ENCODE measurements at regions not wholly inside any gene's neighbourhood (a gene's known extent, or its start where the extent isn't known, plus 50 kb on each side); places are given as distances from the start of the nearest gene placed in this dataset.

DNA sequence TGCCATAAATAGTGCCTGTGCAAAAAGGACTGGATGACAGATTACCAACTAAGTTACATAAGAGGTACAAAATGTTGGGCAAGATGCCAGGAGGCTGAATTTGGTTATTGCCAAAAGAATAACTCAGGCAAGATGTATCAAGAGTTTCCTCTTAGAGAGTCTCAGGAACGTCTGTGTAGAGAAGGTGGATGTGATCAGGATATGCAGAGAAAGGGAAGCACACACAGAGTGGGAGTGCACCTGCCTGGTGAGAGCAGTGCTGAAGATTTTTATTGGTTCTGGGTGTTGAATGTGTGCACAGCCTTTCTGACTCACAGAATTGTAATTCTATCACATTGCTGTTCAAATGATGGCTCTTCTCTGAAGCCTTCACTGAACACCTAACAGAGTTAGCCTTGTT lies 156.8 kb upstream of the HS3ST1 start:
- peaks cover 30% of the 10 kb centered on the region for H3K9me3 Mint-ChIP-seq
- DNase-seq (ENCODE audit: low spot score) (no peak), ATAC-seq (no peak)
- Histone ChIP-seq H3K4me1 (ENCODE audit: insufficient read depth) (no peaks in the 10 kb centered on the region), H3F3A (replicated peaks; ENCODE audit: low read depth) (no peaks in the 10 kb centered on the region), H2AFZ (no peak overlapping the region), H3K27me3 (ENCODE audit: insufficient read depth) (no peaks in the 10 kb centered on the region), H3K79me2 (replicated peaks; ENCODE audit: insufficient read depth) (no peaks in the 10 kb centered on the region), H3K27ac (ENCODE audit: low read depth) (no peak overlapping the region), H3K4me2 (no peak overlapping the region), H4K20me1 (replicated peaks; ENCODE audit: insufficient read depth) (no peaks in the 10 kb centered on the region), H3K9me2 (ENCODE audit: insufficient read depth) (peaks cover 8% of the 10 kb centered on the region), H3K4me3 (no peak overlapping the region), H3K36me3 (ENCODE audit: insufficient read depth) (no peaks in the 10 kb centered on the region)
- no peak overlapping the region for H3K4me3 Mint-ChIP-seq
- H3K36me3 Mint-ChIP-seq (ENCODE audit: low read depth): peaks cover 13% of the 10 kb centered on the region; the same call in 2 of the 3 replicates
- H3K4me1 Mint-ChIP-seq: 0 out of 3 replicates have a peak, but pooled peaks cover 3% of the 10 kb centered on the region
- no peak overlapping the region for H3K27ac Mint-ChIP-seq
- TF ChIP-seq ZNF331 (CRISPR knock-in tag; IDR thresholded peaks at IDR 0.05; ENCODE audit: low read depth): no peak
- TF ChIP-seq JUNB (IDR thresholded peaks at IDR 0.05; ENCODE audit: unreplicated experiment): no peak
- no peak for TF ChIP-seq STAT1 (IDR thresholded peaks at IDR 0.05; ENCODE audit: unreplicated experiment)
- no peak for TF ChIP-seq ZNF114 (CRISPR knock-in tag; IDR thresholded peaks at IDR 0.05)
- TF ChIP-seq EZH2 (IDR thresholded peaks at IDR 0.05; ENCODE audit: low read depth, unreplicated experiment): no peak
- TF ChIP-seq, protein P1, sequence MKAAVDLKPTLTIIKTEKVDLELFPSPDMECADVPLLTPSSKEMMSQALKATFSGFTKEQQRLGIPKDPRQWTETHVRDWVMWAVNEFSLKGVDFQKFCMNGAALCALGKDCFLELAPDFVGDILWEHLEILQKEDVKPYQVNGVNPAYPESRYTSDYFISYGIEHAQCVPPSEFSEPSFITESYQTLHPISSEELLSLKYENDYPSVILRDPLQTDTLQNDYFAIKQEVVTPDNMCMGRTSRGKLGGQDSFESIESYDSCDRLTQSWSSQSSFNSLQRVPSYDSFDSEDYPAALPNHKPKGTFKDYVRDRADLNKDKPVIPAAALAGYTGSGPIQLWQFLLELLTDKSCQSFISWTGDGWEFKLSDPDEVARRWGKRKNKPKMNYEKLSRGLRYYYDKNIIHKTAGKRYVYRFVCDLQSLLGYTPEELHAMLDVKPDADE (IDR thresholded peaks at IDR 0.05): no peak
- TF ChIP-seq, protein P2, sequence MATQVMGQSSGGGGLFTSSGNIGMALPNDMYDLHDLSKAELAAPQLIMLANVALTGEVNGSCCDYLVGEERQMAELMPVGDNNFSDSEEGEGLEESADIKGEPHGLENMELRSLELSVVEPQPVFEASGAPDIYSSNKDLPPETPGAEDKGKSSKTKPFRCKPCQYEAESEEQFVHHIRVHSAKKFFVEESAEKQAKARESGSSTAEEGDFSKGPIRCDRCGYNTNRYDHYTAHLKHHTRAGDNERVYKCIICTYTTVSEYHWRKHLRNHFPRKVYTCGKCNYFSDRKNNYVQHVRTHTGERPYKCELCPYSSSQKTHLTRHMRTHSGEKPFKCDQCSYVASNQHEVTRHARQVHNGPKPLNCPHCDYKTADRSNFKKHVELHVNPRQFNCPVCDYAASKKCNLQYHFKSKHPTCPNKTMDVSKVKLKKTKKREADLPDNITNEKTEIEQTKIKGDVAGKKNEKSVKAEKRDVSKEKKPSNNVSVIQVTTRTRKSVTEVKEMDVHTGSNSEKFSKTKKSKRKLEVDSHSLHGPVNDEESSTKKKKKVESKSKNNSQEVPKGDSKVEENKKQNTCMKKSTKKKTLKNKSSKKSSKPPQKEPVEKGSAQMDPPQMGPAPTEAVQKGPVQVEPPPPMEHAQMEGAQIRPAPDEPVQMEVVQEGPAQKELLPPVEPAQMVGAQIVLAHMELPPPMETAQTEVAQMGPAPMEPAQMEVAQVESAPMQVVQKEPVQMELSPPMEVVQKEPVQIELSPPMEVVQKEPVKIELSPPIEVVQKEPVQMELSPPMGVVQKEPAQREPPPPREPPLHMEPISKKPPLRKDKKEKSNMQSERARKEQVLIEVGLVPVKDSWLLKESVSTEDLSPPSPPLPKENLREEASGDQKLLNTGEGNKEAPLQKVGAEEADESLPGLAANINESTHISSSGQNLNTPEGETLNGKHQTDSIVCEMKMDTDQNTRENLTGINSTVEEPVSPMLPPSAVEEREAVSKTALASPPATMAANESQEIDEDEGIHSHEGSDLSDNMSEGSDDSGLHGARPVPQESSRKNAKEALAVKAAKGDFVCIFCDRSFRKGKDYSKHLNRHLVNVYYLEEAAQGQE (IDR thresholded peaks at IDR 0.05; ENCODE audit: unreplicated experiment): no peak
- TF ChIP-seq ZNF462 (CRISPR knock-in tag; IDR thresholded peaks at IDR 0.05): no peak
- TF ChIP-seq NANOG (IDR thresholded peaks at IDR 0.05; ENCODE audit: borderline replicate concordance): no peak
- TF ChIP-seq, protein P3, sequence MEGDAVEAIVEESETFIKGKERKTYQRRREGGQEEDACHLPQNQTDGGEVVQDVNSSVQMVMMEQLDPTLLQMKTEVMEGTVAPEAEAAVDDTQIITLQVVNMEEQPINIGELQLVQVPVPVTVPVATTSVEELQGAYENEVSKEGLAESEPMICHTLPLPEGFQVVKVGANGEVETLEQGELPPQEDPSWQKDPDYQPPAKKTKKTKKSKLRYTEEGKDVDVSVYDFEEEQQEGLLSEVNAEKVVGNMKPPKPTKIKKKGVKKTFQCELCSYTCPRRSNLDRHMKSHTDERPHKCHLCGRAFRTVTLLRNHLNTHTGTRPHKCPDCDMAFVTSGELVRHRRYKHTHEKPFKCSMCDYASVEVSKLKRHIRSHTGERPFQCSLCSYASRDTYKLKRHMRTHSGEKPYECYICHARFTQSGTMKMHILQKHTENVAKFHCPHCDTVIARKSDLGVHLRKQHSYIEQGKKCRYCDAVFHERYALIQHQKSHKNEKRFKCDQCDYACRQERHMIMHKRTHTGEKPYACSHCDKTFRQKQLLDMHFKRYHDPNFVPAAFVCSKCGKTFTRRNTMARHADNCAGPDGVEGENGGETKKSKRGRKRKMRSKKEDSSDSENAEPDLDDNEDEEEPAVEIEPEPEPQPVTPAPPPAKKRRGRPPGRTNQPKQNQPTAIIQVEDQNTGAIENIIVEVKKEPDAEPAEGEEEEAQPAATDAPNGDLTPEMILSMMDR (conservative IDR thresholded peaks at IDR 0.05; ENCODE audit: low read depth in 2 of 2): no peak
- no peak for TF ChIP-seq POLR2AphosphoS5 (IDR thresholded peaks at IDR 0.05; ENCODE audit: low read depth)
- no peak for TF ChIP-seq EZH2phosphoT487 (IDR thresholded peaks at IDR 0.05; ENCODE audit: unreplicated experiment)
- no peak for TF ChIP-seq CREB1 (CRISPR knock-in tag; IDR thresholded peaks at IDR 0.05; ENCODE audit: low read depth)
- H3K27me3 Mint-ChIP-seq (ENCODE audit: insufficient read depth, low read depth, poor library complexity): peaks cover 4% of the 10 kb centered on the region
